WTC11 (cell line): ENCODE measurements at regions not wholly inside any gene's neighbourhood (a gene's known extent, or its start where the extent isn't known, plus 50 kb on each side); places are given as distances from the start of the nearest gene placed in this dataset.

Source experiments
- ATAC-seq: fragments of 200-7000 bp; cut with Tn5 transposase; 2 replicates; pipeline ENCODE4 v1.10.0; 2021; ENCODE audit warnings: mild to moderate bottlenecking, moderate library complexity
- CTCF ChIA-PET: fragments of 300-600 bp; sonication (Branson Sonifier 250); formaldehyde crosslinking; loops from one replicate; lab custom pipeline; 2021; ENCODE audit warnings: antibody characterized with exemption; lab: Charles Lee
- POLR2A ChIA-PET: fragments of 350-600 bp; sonication (Branson Sonifier 250); formaldehyde crosslinking; loops from one replicate; lab custom pipeline; 2021; ENCODE audit warnings: antibody characterized with exemption; lab: Charles Lee
- DNase-seq: peaks from one replicate; pipeline ENCODE4 v3.0.0; 2021; ENCODE audit warnings: low spot score
- H3K27ac Mint-ChIP-seq: 2 replicates; pipeline ENCODE4 v1.8.0; 2021; ENCODE audit warnings: mixed read lengths
- H3K27me3 Mint-ChIP-seq: 2 replicates; pipeline ENCODE4 v1.8.0; 2021; ENCODE audit warnings: low read depth, mild to moderate bottlenecking, moderate library complexity, mixed read lengths
- H3K36me3 Mint-ChIP-seq: 2 replicates; pipeline ENCODE4 v1.8.0; 2021; ENCODE audit warnings: mixed read lengths
- H3K4me1 Mint-ChIP-seq: 2 replicates; pipeline ENCODE4 v1.8.0; 2022; ENCODE audit warnings: mixed read lengths
- H3K4me3 Mint-ChIP-seq: 2 replicates; pipeline ENCODE4 v1.8.0; 2021; ENCODE audit warnings: mild to moderate bottlenecking, moderate library complexity, mixed read lengths
- H3K9me3 Mint-ChIP-seq: 2 replicates; pipeline ENCODE4 v1.8.0; 2021; ENCODE audit warnings: mixed read lengths
- ATF1 ChIP-seq: sonication (generic); formaldehyde crosslinking; IDR thresholded peaks from 2 replicates; pipeline ENCODE4 v1.8.1; 2023; ENCODE audit warnings: mild to moderate bottlenecking, moderate library complexity, missing genetic modification reagents
- CREB1 ChIP-seq: sonication (generic); formaldehyde crosslinking; IDR thresholded peaks from 2 replicates; pipeline ENCODE4 v1.8.0; 2023; ENCODE audit warnings: mild to moderate bottlenecking, missing genetic modification reagents
- ELF4 ChIP-seq: sonication (generic); formaldehyde crosslinking; IDR thresholded peaks from 2 replicates; pipeline ENCODE4 v1.8.1; 2022; ENCODE audit warnings: low read depth, mild to moderate bottlenecking, moderate library complexity, missing genetic modification reagents
- EMX1 ChIP-seq: fragments of 250-450 bp; sonication (Bioruptor Pico); IDR thresholded peaks from 2 replicates; pipeline ENCODE4 v1.8.0; 2021; ENCODE audit warnings: mild to moderate bottlenecking
- ETV6 ChIP-seq: sonication (generic); formaldehyde crosslinking; IDR thresholded peaks from 2 replicates; pipeline ENCODE4 v1.8.1; 2022; ENCODE audit warnings: mild to moderate bottlenecking, missing genetic modification reagents
- GTF2I ChIP-seq: fragments of 250-450 bp; sonication (Bioruptor Pico); conservative IDR thresholded peaks from 2 replicates; pipeline ENCODE4 v1.4.0; 2021; ENCODE audit warnings: mild to moderate bottlenecking
- IRF2 ChIP-seq: sonication (generic); formaldehyde crosslinking; IDR thresholded peaks from 2 replicates; pipeline ENCODE4 v1.8.0; 2022; ENCODE audit warnings: low read depth, missing genetic modification reagents, borderline replicate concordance
- NFE2L1 ChIP-seq: sonication (generic); formaldehyde crosslinking; IDR thresholded peaks from 2 replicates; pipeline ENCODE4 v1.8.1; 2023; ENCODE audit warnings: missing genetic modification reagents
- NFYB ChIP-seq: sonication (generic); formaldehyde crosslinking; conservative IDR thresholded peaks from 2 replicates; pipeline ENCODE4 v1.8.0; 2022; ENCODE audit warnings: low read depth, missing genetic modification reagents
- NR1H2 ChIP-seq: sonication (generic); formaldehyde crosslinking; IDR thresholded peaks from 2 replicates; pipeline ENCODE4 v1.9.0; 2021; ENCODE audit warnings: mild to moderate bottlenecking, moderate library complexity, missing genetic modification reagents
- SMAD3 ChIP-seq: sonication (generic); formaldehyde crosslinking; IDR thresholded peaks from 2 replicates; pipeline ENCODE4 v1.8.0; 2022; ENCODE audit warnings: missing genetic modification reagents, mild to moderate bottlenecking, borderline replicate concordance
- TCF7 ChIP-seq: sonication (generic); formaldehyde crosslinking; IDR thresholded peaks from 2 replicates; pipeline ENCODE4 v1.8.0; 2022; ENCODE audit warnings: mild to moderate bottlenecking, low read depth, missing genetic modification reagents, moderate library complexity
- ZNF219 ChIP-seq: sonication (generic); formaldehyde crosslinking; IDR thresholded peaks from 2 replicates; pipeline ENCODE4 v1.8.0; 2023; ENCODE audit warnings: missing genetic modification reagents, mild to moderate bottlenecking, borderline replicate concordance
- ZNF232 ChIP-seq: sonication (generic); formaldehyde crosslinking; IDR thresholded peaks from 2 replicates; pipeline ENCODE4 v1.8.0; 2022; ENCODE audit warnings: mild to moderate bottlenecking, missing genetic modification reagents
- ZNF423 ChIP-seq: fragments of 250-450 bp; sonication (Bioruptor Pico); IDR thresholded peaks from 2 replicates; pipeline ENCODE4 v2.1.2; 2022; ENCODE audit warnings: mild to moderate bottlenecking, moderate library complexity
- TF ChIP-seq, protein P1 (sequence below): fragments of 200-600 bp; IDR thresholded peaks from 2 replicates; pipeline ENCODE4 v1.8.0; 2022; ENCODE audit warnings: antibody characterized with exemption
- TF ChIP-seq, protein P2 (sequence below): fragments of 250-450 bp; sonication (Bioruptor Pico); IDR thresholded peaks from 2 replicates; pipeline ENCODE4 v1.9.0; 2021; ENCODE audit warnings: moderate library complexity, mild to moderate bottlenecking, inconsistent platforms, borderline replicate concordance
- TF ChIP-seq, protein P3 (sequence below): sonication (generic); formaldehyde crosslinking; IDR thresholded peaks from 2 replicates; pipeline ENCODE4 v1.8.0; 2022; ENCODE audit warnings: missing genetic modification reagents
- TF ChIP-seq, protein P4 (sequence below): sonication (generic); formaldehyde crosslinking; conservative IDR thresholded peaks from 2 replicates; pipeline ENCODE4 v1.8.1; 2023; ENCODE audit warnings: mild to moderate bottlenecking, low read depth, missing genetic modification reagents, moderate library complexity
- TF ChIP-seq, protein P5 (sequence below): sonication (generic); formaldehyde crosslinking; IDR thresholded peaks from 2 replicates; pipeline ENCODE4 v1.8.0; 2022; ENCODE audit warnings: mild to moderate bottlenecking, missing genetic modification reagents
- TF ChIP-seq, protein P6 (sequence below): fragments of 250-450 bp; sonication (Bioruptor Pico); IDR thresholded peaks from 2 replicates; pipeline ENCODE4 v1.9.0; 2021; ENCODE audit warnings: mild to moderate bottlenecking
- TF ChIP-seq, protein P7 (sequence below): sonication (generic); formaldehyde crosslinking; IDR thresholded peaks from 2 replicates; pipeline ENCODE4 v1.8.0; 2022; ENCODE audit warnings: mild to moderate bottlenecking, missing genetic modification reagents

DNA sequence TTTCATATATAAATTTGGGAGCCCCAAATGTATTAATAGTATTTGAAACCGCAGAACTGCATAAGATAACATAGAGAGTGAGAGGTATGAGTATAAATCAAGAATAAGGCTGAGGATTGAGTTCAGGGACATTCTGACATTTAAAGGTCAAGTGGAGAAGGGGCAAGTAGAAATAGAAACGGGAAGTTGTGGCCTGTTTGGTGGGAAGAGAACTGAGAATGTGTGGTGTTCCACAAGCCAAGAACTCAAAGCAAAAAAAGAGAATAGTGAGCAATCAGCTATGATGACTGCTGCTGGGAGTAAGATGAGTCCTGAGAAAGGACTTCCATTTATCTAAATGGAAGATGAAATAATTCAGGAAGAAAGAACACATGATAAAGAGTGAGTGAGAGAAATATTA, 418.4 kb downstream of the CD109 start:
- Mint-ChIP-seq H3K4me3 (no peak overlapping the region), H3K9me3 (no peaks in the 10 kb centered on the region), H3K27ac (no peak overlapping the region), H3K36me3 (no peaks in the 10 kb centered on the region), H3K4me1 (no peaks in the 10 kb centered on the region), H3K27me3 (no peaks in the 10 kb centered on the region; the same call in 1 of the 2 replicates)
- ChIA-PET POLR2A (no interaction called here), CTCF (no interaction called here)
- ATAC-seq = no peak
- no peak for TF ChIP-seq ELF4 (CRISPR knock-in tag)
- no peak for TF ChIP-seq SMAD3
- no peak for TF ChIP-seq TCF7 (CRISPR knock-in tag)
- no peak for TF ChIP-seq ZNF219 (CRISPR knock-in tag)
- no peak for TF ChIP-seq IRF2 (CRISPR knock-in tag)
- no peak for TF ChIP-seq EMX1 (CRISPR knock-in tag)
- TF ChIP-seq CREB1 = no peak
- no peak for TF ChIP-seq ATF1 (CRISPR knock-in tag)
- TF ChIP-seq, protein P1, sequence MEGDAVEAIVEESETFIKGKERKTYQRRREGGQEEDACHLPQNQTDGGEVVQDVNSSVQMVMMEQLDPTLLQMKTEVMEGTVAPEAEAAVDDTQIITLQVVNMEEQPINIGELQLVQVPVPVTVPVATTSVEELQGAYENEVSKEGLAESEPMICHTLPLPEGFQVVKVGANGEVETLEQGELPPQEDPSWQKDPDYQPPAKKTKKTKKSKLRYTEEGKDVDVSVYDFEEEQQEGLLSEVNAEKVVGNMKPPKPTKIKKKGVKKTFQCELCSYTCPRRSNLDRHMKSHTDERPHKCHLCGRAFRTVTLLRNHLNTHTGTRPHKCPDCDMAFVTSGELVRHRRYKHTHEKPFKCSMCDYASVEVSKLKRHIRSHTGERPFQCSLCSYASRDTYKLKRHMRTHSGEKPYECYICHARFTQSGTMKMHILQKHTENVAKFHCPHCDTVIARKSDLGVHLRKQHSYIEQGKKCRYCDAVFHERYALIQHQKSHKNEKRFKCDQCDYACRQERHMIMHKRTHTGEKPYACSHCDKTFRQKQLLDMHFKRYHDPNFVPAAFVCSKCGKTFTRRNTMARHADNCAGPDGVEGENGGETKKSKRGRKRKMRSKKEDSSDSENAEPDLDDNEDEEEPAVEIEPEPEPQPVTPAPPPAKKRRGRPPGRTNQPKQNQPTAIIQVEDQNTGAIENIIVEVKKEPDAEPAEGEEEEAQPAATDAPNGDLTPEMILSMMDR = no peak
- no peak for TF ChIP-seq GTF2I (CRISPR knock-in tag)
- no peak for DNase-seq

DNA sequence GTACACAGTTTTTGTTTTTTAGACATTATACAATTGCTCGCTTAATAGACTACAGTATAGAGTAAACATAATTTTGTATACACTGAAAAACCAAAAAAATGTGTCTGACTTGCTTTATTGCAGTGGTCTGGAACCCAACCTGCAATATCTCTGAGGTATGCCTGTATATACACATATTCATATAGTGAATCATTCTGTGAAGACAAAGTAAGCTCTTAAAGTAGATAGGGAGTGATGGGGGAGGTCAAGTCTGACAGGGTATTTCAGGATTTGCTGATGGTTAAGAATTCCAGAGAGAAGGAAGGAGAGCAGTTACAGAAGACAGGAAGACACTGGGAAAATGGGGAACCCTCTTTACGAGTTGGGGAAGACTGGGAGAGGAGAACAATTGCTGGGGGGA, 417.9 kb downstream of the CD109 start:
- ATAC-seq = no peak
- Mint-ChIP-seq H3K9me3 (no peaks in the 10 kb centered on the region), H3K4me3 (no peak overlapping the region), H3K4me1 (no peaks in the 10 kb centered on the region), H3K27me3 (no peaks in the 10 kb centered on the region; the same call in 1 of the 2 replicates), H3K27ac (no peak overlapping the region), H3K36me3 (no peaks in the 10 kb centered on the region)
- CTCF ChIA-PET = no interaction called here
- POLR2A ChIA-PET = no interaction called here
- no peak for DNase-seq
- no peak for TF ChIP-seq ZNF423
- no peak for TF ChIP-seq NFYB
- TF ChIP-seq NFE2L1 = no peak
- no peak for TF ChIP-seq CREB1
- TF ChIP-seq, protein P2, sequence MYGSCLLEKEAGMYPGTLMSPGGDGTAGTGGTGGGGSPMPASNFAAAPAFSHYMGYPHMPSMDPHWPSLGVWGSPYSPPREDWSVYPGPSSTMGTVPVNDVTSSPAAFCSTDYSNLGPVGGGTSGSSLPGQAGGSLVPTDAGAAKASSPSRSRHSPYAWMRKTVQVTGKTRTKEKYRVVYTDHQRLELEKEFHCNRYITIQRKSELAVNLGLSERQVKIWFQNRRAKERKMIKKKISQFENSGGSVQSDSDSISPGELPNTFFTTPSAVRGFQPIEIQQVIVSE (CRISPR knock-in tag) = no peak
- TF ChIP-seq NR1H2 (CRISPR knock-in tag) = no peak
- no peak for TF ChIP-seq ATF1 (CRISPR knock-in tag)
- no peak for TF ChIP-seq ZNF232 (CRISPR knock-in tag)
- TF ChIP-seq, protein P3, sequence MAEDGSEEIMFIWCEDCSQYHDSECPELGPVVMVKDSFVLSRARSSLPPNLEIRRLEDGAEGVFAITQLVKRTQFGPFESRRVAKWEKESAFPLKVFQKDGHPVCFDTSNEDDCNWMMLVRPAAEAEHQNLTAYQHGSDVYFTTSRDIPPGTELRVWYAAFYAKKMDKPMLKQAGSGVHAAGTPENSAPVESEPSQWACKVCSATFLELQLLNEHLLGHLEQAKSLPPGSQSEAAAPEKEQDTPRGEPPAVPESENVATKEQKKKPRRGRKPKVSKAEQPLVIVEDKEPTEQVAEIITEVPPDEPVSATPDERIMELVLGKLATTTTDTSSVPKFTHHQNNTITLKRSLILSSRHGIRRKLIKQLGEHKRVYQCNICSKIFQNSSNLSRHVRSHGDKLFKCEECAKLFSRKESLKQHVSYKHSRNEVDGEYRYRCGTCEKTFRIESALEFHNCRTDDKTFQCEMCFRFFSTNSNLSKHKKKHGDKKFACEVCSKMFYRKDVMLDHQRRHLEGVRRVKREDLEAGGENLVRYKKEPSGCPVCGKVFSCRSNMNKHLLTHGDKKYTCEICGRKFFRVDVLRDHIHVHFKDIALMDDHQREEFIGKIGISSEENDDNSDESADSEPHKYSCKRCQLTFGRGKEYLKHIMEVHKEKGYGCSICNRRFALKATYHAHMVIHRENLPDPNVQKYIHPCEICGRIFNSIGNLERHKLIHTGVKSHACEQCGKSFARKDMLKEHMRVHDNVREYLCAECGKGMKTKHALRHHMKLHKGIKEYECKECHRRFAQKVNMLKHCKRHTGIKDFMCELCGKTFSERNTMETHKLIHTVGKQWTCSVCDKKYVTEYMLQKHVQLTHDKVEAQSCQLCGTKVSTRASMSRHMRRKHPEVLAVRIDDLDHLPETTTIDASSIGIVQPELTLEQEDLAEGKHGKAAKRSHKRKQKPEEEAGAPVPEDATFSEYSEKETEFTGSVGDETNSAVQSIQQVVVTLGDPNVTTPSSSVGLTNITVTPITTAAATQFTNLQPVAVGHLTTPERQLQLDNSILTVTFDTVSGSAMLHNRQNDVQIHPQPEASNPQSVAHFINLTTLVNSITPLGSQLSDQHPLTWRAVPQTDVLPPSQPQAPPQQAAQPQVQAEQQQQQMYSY (CRISPR knock-in tag) = no peak
- no peak for TF ChIP-seq ETV6 (CRISPR knock-in tag)
- TF ChIP-seq, protein P4, sequence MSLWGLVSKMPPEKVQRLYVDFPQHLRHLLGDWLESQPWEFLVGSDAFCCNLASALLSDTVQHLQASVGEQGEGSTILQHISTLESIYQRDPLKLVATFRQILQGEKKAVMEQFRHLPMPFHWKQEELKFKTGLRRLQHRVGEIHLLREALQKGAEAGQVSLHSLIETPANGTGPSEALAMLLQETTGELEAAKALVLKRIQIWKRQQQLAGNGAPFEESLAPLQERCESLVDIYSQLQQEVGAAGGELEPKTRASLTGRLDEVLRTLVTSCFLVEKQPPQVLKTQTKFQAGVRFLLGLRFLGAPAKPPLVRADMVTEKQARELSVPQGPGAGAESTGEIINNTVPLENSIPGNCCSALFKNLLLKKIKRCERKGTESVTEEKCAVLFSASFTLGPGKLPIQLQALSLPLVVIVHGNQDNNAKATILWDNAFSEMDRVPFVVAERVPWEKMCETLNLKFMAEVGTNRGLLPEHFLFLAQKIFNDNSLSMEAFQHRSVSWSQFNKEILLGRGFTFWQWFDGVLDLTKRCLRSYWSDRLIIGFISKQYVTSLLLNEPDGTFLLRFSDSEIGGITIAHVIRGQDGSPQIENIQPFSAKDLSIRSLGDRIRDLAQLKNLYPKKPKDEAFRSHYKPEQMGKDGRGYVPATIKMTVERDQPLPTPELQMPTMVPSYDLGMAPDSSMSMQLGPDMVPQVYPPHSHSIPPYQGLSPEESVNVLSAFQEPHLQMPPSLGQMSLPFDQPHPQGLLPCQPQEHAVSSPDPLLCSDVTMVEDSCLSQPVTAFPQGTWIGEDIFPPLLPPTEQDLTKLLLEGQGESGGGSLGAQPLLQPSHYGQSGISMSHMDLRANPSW = no peak
- TF ChIP-seq, protein P5, sequence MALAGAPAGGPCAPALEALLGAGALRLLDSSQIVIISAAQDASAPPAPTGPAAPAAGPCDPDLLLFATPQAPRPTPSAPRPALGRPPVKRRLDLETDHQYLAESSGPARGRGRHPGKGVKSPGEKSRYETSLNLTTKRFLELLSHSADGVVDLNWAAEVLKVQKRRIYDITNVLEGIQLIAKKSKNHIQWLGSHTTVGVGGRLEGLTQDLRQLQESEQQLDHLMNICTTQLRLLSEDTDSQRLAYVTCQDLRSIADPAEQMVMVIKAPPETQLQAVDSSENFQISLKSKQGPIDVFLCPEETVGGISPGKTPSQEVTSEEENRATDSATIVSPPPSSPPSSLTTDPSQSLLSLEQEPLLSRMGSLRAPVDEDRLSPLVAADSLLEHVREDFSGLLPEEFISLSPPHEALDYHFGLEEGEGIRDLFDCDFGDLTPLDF (CRISPR knock-in tag) = no peak
- TF ChIP-seq, protein P6, sequence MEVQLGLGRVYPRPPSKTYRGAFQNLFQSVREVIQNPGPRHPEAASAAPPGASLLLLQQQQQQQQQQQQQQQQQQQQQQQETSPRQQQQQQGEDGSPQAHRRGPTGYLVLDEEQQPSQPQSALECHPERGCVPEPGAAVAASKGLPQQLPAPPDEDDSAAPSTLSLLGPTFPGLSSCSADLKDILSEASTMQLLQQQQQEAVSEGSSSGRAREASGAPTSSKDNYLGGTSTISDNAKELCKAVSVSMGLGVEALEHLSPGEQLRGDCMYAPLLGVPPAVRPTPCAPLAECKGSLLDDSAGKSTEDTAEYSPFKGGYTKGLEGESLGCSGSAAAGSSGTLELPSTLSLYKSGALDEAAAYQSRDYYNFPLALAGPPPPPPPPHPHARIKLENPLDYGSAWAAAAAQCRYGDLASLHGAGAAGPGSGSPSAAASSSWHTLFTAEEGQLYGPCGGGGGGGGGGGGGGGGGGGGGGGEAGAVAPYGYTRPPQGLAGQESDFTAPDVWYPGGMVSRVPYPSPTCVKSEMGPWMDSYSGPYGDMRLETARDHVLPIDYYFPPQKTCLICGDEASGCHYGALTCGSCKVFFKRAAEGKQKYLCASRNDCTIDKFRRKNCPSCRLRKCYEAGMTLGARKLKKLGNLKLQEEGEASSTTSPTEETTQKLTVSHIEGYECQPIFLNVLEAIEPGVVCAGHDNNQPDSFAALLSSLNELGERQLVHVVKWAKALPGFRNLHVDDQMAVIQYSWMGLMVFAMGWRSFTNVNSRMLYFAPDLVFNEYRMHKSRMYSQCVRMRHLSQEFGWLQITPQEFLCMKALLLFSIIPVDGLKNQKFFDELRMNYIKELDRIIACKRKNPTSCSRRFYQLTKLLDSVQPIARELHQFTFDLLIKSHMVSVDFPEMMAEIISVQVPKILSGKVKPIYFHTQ = no peak
- TF ChIP-seq, protein P7, sequence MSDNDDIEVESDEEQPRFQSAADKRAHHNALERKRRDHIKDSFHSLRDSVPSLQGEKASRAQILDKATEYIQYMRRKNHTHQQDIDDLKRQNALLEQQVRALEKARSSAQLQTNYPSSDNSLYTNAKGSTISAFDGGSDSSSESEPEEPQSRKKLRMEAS = no peak
